ENCODE measurements at regions not wholly inside any gene's neighbourhood (a gene's known extent, or its start where the extent isn't known, plus 50 kb on each side); places are given as distances from the start of the nearest gene placed in this dataset.

GRCh38 chr7:156460858-156461627 is 179.5 kb upstream of the RNF32 start:
- TF ChIP-seq, protein P1, sequence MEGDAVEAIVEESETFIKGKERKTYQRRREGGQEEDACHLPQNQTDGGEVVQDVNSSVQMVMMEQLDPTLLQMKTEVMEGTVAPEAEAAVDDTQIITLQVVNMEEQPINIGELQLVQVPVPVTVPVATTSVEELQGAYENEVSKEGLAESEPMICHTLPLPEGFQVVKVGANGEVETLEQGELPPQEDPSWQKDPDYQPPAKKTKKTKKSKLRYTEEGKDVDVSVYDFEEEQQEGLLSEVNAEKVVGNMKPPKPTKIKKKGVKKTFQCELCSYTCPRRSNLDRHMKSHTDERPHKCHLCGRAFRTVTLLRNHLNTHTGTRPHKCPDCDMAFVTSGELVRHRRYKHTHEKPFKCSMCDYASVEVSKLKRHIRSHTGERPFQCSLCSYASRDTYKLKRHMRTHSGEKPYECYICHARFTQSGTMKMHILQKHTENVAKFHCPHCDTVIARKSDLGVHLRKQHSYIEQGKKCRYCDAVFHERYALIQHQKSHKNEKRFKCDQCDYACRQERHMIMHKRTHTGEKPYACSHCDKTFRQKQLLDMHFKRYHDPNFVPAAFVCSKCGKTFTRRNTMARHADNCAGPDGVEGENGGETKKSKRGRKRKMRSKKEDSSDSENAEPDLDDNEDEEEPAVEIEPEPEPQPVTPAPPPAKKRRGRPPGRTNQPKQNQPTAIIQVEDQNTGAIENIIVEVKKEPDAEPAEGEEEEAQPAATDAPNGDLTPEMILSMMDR (IDR thresholded peaks at IDR 0.05) = no peak
- no peak for TF ChIP-seq POLR2A (IDR thresholded peaks at IDR 0.05)

All from esophagus squamous epithelium (tissue), 4 donors.